HG03135 (cell line): ENCODE measurements at regions not wholly inside any gene's neighbourhood (a gene's known extent, or its start where the extent isn't known, plus 50 kb on each side); places are given as distances from the start of the nearest gene placed in this dataset.

Experiments
- ATAC-seq: cut with Tn5 transposase; IDR thresholded peaks from one replicate; pipeline ENCODE4 v1.9.1; 2021; ENCODE audit warnings: mild to moderate bottlenecking, moderate library complexity; ENCODE audit not compliant: unreplicated experiment

GRCh38 chr2:150417278-150417677 is 70.2 kb downstream of the RND3 start:
- no peak for ATAC-seq

GRCh38 chr2:150415022-150415421 is 72.4 kb downstream of the RND3 start:
- ATAC-seq = no peak

GRCh38 chr2:150413910-150414309 is 73.6 kb downstream of the RND3 start:
- ATAC-seq = no peak

- no peak for ATAC-seq
Observed at GRCh38 chr2:150413366-150413765, 74.1 kb downstream of the RND3 start.

- ATAC-seq = no peak
Observed at GRCh38 chr2:150410809-150411208, 76.7 kb downstream of the RND3 start.

- ATAC-seq = no peak
Observed at GRCh38 chr2:150409196-150409595, 78.3 kb downstream of the RND3 start.

GRCh38 chr2:150404147-150404546 is 83.3 kb downstream of the RND3 start:
- no peak for ATAC-seq

- ATAC-seq = peak; percentile 67
Observed at GRCh38 chr2:150403457-150403856, 84.0 kb downstream of the RND3 start.

- no peak for ATAC-seq
Observed at GRCh38 chr2:150402953-150403352, 84.5 kb downstream of the RND3 start.

GRCh38 chr2:150400849-150401248 is 86.6 kb downstream of the RND3 start:
- ATAC-seq = no peak

GRCh38 chr2:150392614-150393013 is 94.9 kb downstream of the RND3 start:
- no peak for ATAC-seq

- no peak for ATAC-seq
Observed at GRCh38 chr2:150391779-150392178, 95.7 kb downstream of the RND3 start.

GRCh38 chr2:150389447-150389846 is 98.0 kb downstream of the RND3 start:
- no peak for ATAC-seq

- no peak for ATAC-seq
Observed at GRCh38 chr2:150388289-150388625, 99.2 kb downstream of the RND3 start.

GRCh38 chr2:150387586-150388288 is 99.7 kb downstream of the RND3 start:
- ATAC-seq = no peak

- no peak for ATAC-seq
Observed at GRCh38 chr2:150385211-150385610, 102.3 kb downstream of the RND3 start.

- ATAC-seq = no peak
Observed at GRCh38 chr2:150383587-150383986, 103.9 kb downstream of the RND3 start.

GRCh38 chr2:150379166-150379565 is 108.3 kb downstream of the RND3 start:
- ATAC-seq = no peak

- no peak for ATAC-seq
Observed at GRCh38 chr2:150378686-150379085, 108.8 kb downstream of the RND3 start.

GRCh38 chr2:150376553-150377335 is 110.7 kb downstream of the RND3 start:
- no peak for ATAC-seq

- no peak for ATAC-seq
Observed at GRCh38 chr2:150375333-150375732, 112.1 kb downstream of the RND3 start.

GRCh38 chr2:150374492-150374891 is 113.0 kb downstream of the RND3 start:
- no peak for ATAC-seq

- no peak for ATAC-seq
Observed at GRCh38 chr2:150373374-150373773, 114.1 kb downstream of the RND3 start.
